MCF 10A (cell line): ENCODE measurements at regions not wholly inside any gene's neighbourhood (a gene's known extent, or its start where the extent isn't known, plus 50 kb on each side); places are given as distances from the start of the nearest gene placed in this dataset.
A peak's percentile ranks its signal among the peaks of the same experiment; 100 is the strongest.

Source experiments
- BruUV-seq: library from RNA; stranded (reverse); fragments of 400-500 nt; replicated peaks from 2 replicates; lab custom pipeline; 2021; lab: Mats Ljungman, UMichigan
- CTCF ChIA-PET: fragments of 300-600 bp; sonication (Branson Sonifier 250); formaldehyde crosslinking; extraction: SDS; loops from one replicate; lab custom pipeline; 2021; ENCODE audit warnings: antibody characterized with exemption, inconsistent platforms; lab: Yijun Ruan, JAX
- POLR2A ChIA-PET: fragments of 300-600, 350-650 bp; sonication (Branson Sonifier 250); formaldehyde crosslinking; extraction: SDS; loops from one replicate; lab custom pipeline; 2020; ENCODE audit warnings: antibody characterized with exemption, inconsistent platforms; lab: Yijun Ruan, JAX
- DNase-seq: peaks from one replicate; pipeline ENCODE4 v3.0.0-alpha.2; 2018; ENCODE audit not compliant: unreplicated experiment
- H3K27ac Mint-ChIP-seq: one replicate; pipeline ENCODE4 v1.8.0; 2022; ENCODE audit warnings: mild to moderate bottlenecking, low read depth, mixed read lengths; ENCODE audit not compliant: unreplicated experiment
- H3K27me3 Mint-ChIP-seq: one replicate; pipeline ENCODE4 v1.8.0; 2022; ENCODE audit warnings: mixed read lengths; ENCODE audit not compliant: insufficient read depth, unreplicated experiment
- H3K36me3 Mint-ChIP-seq: one replicate; pipeline ENCODE4 v1.8.0; 2022; ENCODE audit warnings: mild to moderate bottlenecking, moderate library complexity, mixed read lengths; ENCODE audit not compliant: insufficient read depth, unreplicated experiment
- H3K4me1 Mint-ChIP-seq: one replicate; pipeline ENCODE4 v1.8.0; 2022; ENCODE audit warnings: mixed read lengths; ENCODE audit not compliant: insufficient read depth, unreplicated experiment
- H3K4me3 Mint-ChIP-seq: one replicate; pipeline ENCODE4 v1.8.0; 2022; ENCODE audit warnings: mild to moderate bottlenecking, moderate library complexity, mixed read lengths; ENCODE audit not compliant: unreplicated experiment
- H3K9me3 Mint-ChIP-seq: one replicate; pipeline ENCODE4 v1.8.0; 2022; ENCODE audit warnings: mixed read lengths; ENCODE audit not compliant: unreplicated experiment
- CTCF ChIP-seq: fragments of 200-600 bp; IDR thresholded peaks from one replicate; pipeline ENCODE4 v1.8.0; 2022; ENCODE audit warnings: antibody characterized with exemption, mild to moderate bottlenecking; ENCODE audit not compliant: unreplicated experiment
- intact Hi-C: fragments of 100-400 bp; cut with micrococcal nuclease; formaldehyde crosslinking; loops from 2 replicates; pipeline ENCODE4 v1.14.1; 2022

GRCh38 chr4:38266616-38267015 is 306.4 kb downstream of the PTTG2 start:
- intact Hi-C loops, result no loop called here
- Mint-ChIP-seq H3K4me1 (no peaks in the 10 kb centered on the region), H3K27ac (no peak overlapping the region), H3K36me3 (no peaks in the 10 kb centered on the region), H3K4me3 (no peak overlapping the region), H3K27me3 (no peaks in the 10 kb centered on the region), H3K9me3 (no peaks in the 10 kb centered on the region)
- TF ChIP-seq CTCF, result no peak
- no TSS peak for BruUV-seq
- ChIA-PET CTCF (no interaction called here), POLR2A (no interaction called here)
- peak; percentile 21 for DNase-seq

GRCh38 chr4:38268108-38268820 is 308.1 kb downstream of the PTTG2 start:
- no peak for DNase-seq
- H3K27ac Mint-ChIP-seq, result no peak overlapping the region
- ChIA-PET POLR2A (no interaction called here), CTCF (interaction anchor here (0.6 to 0.7 kb wide), 2 partner anchors 8 to 212 kb away, joined by 3 read pairs; no protein-coding TSS in a partner anchor)
- no peaks in the 10 kb centered on the region for H3K4me1 Mint-ChIP-seq
- no TSS peak for BruUV-seq
- H3K9me3 Mint-ChIP-seq, result no peaks in the 10 kb centered on the region
- no peak for TF ChIP-seq CTCF
- H3K36me3 Mint-ChIP-seq, result no peaks in the 10 kb centered on the region
- intact Hi-C loops, result no loop called here
- H3K4me3 Mint-ChIP-seq, result no peak overlapping the region
- no peaks in the 10 kb centered on the region for H3K27me3 Mint-ChIP-seq

DNA sequence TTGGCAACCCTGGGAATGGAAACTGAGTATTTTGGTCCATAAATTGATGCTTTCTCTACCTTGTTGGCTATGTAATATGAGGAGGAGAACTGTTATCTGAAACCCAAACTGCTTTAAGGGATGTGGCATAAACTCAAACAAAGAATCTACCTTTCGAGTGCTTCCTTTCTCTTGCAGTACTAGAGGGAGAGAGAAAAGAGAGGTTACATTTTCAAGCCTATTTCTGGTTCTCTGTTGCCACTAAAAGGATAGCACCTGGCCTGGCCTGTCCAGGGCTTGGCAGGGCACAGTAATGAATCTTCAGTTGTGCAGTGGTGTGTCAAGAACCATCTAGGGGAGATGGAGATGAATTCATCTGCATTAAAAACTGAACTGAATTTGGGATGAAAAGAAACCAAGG is 308.6 kb downstream of the PTTG2 start:
- BruUV-seq, result no TSS peak
- Mint-ChIP-seq H3K4me3 (no peak overlapping the region), H3K27me3 (no peaks in the 10 kb centered on the region), H3K4me1 (no peaks in the 10 kb centered on the region), H3K27ac (no peak overlapping the region), H3K9me3 (no peaks in the 10 kb centered on the region), H3K36me3 (no peaks in the 10 kb centered on the region)
- DNase-seq, result no peak
- intact Hi-C loops, result no loop called here
- TF ChIP-seq CTCF, result no peak
- ChIA-PET CTCF (interaction anchor here (0.6 to 0.7 kb wide), 2 partner anchors 9 to 213 kb away, joined by 3 read pairs; no protein-coding TSS in a partner anchor), POLR2A (no interaction called here)

DNA sequence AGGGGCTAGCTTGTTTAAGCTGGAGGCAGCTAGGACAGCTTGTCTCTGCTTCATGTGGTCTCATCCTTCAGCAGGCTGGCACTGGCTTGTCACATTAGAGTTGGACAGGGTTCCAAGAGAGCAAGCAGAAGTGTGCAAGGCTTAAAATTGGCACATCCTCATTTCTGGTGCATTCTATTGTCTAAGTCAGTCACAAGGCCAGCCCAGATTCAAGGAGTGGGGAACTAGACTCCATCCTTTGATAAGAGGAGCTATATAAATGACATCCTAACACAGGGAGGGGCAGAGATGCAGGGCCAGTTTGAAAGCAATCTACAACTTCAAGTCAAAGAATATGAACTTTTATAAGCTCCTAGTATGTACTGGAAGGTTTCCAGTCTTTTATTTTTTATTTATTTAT is 313.2 kb downstream of the PTTG2 start:
- H3K4me1 Mint-ChIP-seq, result peaks cover 12% of the 10 kb centered on the region
- ChIA-PET POLR2A (interaction anchor here (1.3 kb wide), 1 partner anchor 81 kb away, joined by 3 read pairs; no protein-coding TSS in a partner anchor), CTCF (no interaction called here)
- no peaks in the 10 kb centered on the region for H3K36me3 Mint-ChIP-seq
- BruUV-seq, result no TSS peak
- no peak for DNase-seq
- H3K27me3 Mint-ChIP-seq, result no peaks in the 10 kb centered on the region
- H3K4me3 Mint-ChIP-seq, result no peak overlapping the region
- no peak overlapping the region for H3K27ac Mint-ChIP-seq
- H3K9me3 Mint-ChIP-seq, result no peaks in the 10 kb centered on the region
- TF ChIP-seq CTCF, result no peak
- intact Hi-C loops, result no loop called here
